K562 (cell line): ENCODE measurements at regions not wholly inside any gene's neighbourhood (a gene's known extent, or its start where the extent isn't known, plus 50 kb on each side); places are given as distances from the start of the nearest gene placed in this dataset.

Experiments used
- ATAC-seq: fragments of 200-7000 bp; cut with Tn5 transposase; 3 replicates; pipeline ENCODE4 v1.9.1; 2020; ENCODE audit warnings: moderate library complexity
- BruUV-seq: library from RNA; stranded (reverse); fragments of 400-500 nt; replicated peaks from 2 replicates; lab custom pipeline; 2021; lab: Mats Ljungman, UMichigan
- CTCF ChIA-PET: fragments of 300-600 bp; formaldehyde crosslinking; extraction: SDS; loops from one replicate; lab custom pipeline; 2021; ENCODE audit warnings: low intra/inter-chr PET ratio; lab: Yijun Ruan, JAX
- POLR2A ChIA-PET: fragments of 300-600, 350-650 bp; sonication (Branson Sonifier 250); formaldehyde crosslinking; extraction: SDS; loops from one replicate; lab custom pipeline; 2021; ENCODE audit warnings: antibody characterized with exemption, inconsistent platforms; lab: Yijun Ruan, JAX
- DNase-seq, 4 experiments: peaks; one replicate each; pipeline versions ENCODE4 v3.0.0 to v3.0.0-alpha.2; 2011 to 2018; ENCODE audit warnings: low spot score in 3 of 4, mixed read lengths in 3 of 4; ENCODE audit errors: extremely low read depth in 1 of 4
- FAIRE-seq: peaks from 2 replicates; lab custom pipeline; 2011; peaks lifted over from hg19 to GRCh38; lab: Jason Lieb, UNC
- H2AFZ ChIP-seq: 2 replicates; pipeline ENCODE4 v1.6.0; 2011; ENCODE audit warnings: low read depth, low read length, control low read depth, inconsistent platforms
- H3K27ac ChIP-seq: fragments of 200-600 bp; 3 replicates; pipeline ENCODE4 v1.8.0; 2011; ENCODE audit warnings: low read depth, mild to moderate bottlenecking, control low read depth, inconsistent platforms, low read length, moderate library complexity, mixed read lengths; ENCODE audit errors: extremely low read depth
- H3K27me3 ChIP-seq, 2 experiments: fragments of 300-600 bp in 1 of 2; 2 replicates in 1 of 2; 3 replicates in 1 of 2; pipeline versions ENCODE4 v1.6.0 to v1.8.0; 2011; ENCODE audit warnings: inconsistent platforms in 2 of 2, low read length in 2 of 2, mild to moderate bottlenecking in 1 of 2, mixed read lengths in 1 of 2, moderate library complexity in 1 of 2; ENCODE audit not compliant: control insufficient read depth in 2 of 2, insufficient read depth in 2 of 2
- H3K36me3 ChIP-seq: fragments of 300-600 bp; 3 replicates; pipeline ENCODE4 v1.8.0; 2011; ENCODE audit warnings: mild to moderate bottlenecking, low read length, inconsistent platforms; ENCODE audit not compliant: control insufficient read depth, insufficient read depth
- H3K4me1 ChIP-seq, 2 experiments: fragments of 200-600 bp in 1 of 2; replicated peaks in 1 of 2; 2 replicates in 1 of 2; 3 replicates in 1 of 2; pipeline versions ENCODE4 v1.5.1 to v1.8.0; 2011; ENCODE audit warnings: inconsistent platforms in 2 of 2, low read length in 2 of 2, mild to moderate bottlenecking in 1 of 2, mixed read lengths in 1 of 2, moderate library complexity in 1 of 2; ENCODE audit not compliant: control insufficient read depth in 2 of 2, insufficient read depth in 2 of 2
- H3K4me2 ChIP-seq: 2 replicates; pipeline ENCODE4 v1.6.1; 2011; ENCODE audit warnings: low read length, control low read depth, inconsistent platforms, mixed read lengths; ENCODE audit not compliant: insufficient read depth
- H3K4me3 ChIP-seq: fragments of 200-600 bp; sonication (generic), shearing (Covaris generic); 2 replicates; pipeline ENCODE4 v1.5.1; 2016; ENCODE audit warnings: control low read depth, inconsistent platforms
- H3K79me2 ChIP-seq: fragments of 200-600 bp; 3 replicates; pipeline ENCODE4 v1.8.0; 2011; ENCODE audit warnings: low read length, inconsistent platforms; ENCODE audit not compliant: control insufficient read depth, insufficient read depth
- H3K9ac ChIP-seq, 2 experiments: 2 replicates each; pipeline versions ENCODE4 v1.6.0 to v1.6.1; 2011; ENCODE audit warnings: low read depth in 2 of 2, low read length in 2 of 2, control low read depth in 1 of 2, inconsistent platforms in 1 of 2, mild to moderate bottlenecking in 1 of 2, mixed read lengths in 1 of 2; ENCODE audit not compliant: insufficient read depth in 1 of 2
- H3K9me1 ChIP-seq: one replicate; pipeline ENCODE4 v1.6.0; 2011; ENCODE audit warnings: inconsistent platforms, mild to moderate bottlenecking, low read length, moderate library complexity; ENCODE audit not compliant: control insufficient read depth, insufficient read depth
- H3K9me3 ChIP-seq: replicated peaks from 2 replicates; pipeline ENCODE4 v1.5.1; 2011; ENCODE audit warnings: low read depth, low read length, inconsistent platforms; ENCODE audit not compliant: control insufficient read depth, insufficient read depth
- H4K20me1 ChIP-seq: replicated peaks from 2 replicates; pipeline ENCODE4 v1.6.1; 2011; ENCODE audit warnings: low read length, inconsistent platforms, mixed read lengths; ENCODE audit not compliant: control insufficient read depth, insufficient read depth
- ATF7 ChIP-seq: fragments of 450-650 bp; IDR thresholded peaks from 2 replicates; pipeline ENCODE4 v1.7.1; 2014; ENCODE audit warnings: mild to moderate bottlenecking, moderate library complexity
- HOXB6 ChIP-seq: fragments of 250-450 bp; sonication (Bioruptor Pico); IDR thresholded peaks from 2 replicates; pipeline ENCODE4 v1.5.1; 2022; ENCODE audit warnings: mild to moderate bottlenecking, borderline replicate concordance
- LCOR ChIP-seq: sonication (generic); formaldehyde crosslinking; IDR thresholded peaks from 2 replicates; pipeline ENCODE4 v1.8.0; 2022; ENCODE audit warnings: mild to moderate bottlenecking, missing genetic modification reagents
- RAD51 ChIP-seq: fragments of 450-650 bp; IDR thresholded peaks from 2 replicates; pipeline ENCODE4 v1.7.1; 2016; ENCODE audit warnings: low read depth, mild to moderate bottlenecking, borderline replicate concordance
- ZNF184 ChIP-seq: sonication (generic); formaldehyde crosslinking; IDR thresholded peaks from 2 replicates; pipeline ENCODE4 v1.5.0; 2020; ENCODE audit warnings: missing genetic modification reagents
- WGBS: fragments of 100-300 bp; shearing (Covaris generic); methylation state at CpG from one replicate; pipeline ENCODE4 v1.1.6; 2016; ENCODE audit warnings: low coverage, mixed read lengths; ENCODE audit not compliant: insufficient coverage; ENCODE audit errors: missing lambda C conversion rate; 5-methylcytosine and 5-hydroxymethylcytosine counted together
- in situ Hi-C: fragments of 300-500 bp; cut with MboI; formaldehyde crosslinking; loops from 4 replicates; pipeline ENCODE4 v1.15.0; 2018; ENCODE audit warnings: inconsistent platforms, mixed read lengths
- intact Hi-C: fragments of 100-400 bp; cut with micrococcal nuclease; formaldehyde crosslinking; loops from 2 replicates; pipeline ENCODE4 v1.14.2; 2022
- TF ChIP-seq, protein P1 (sequence below): sonication (generic); formaldehyde crosslinking; IDR thresholded peaks from 2 replicates; pipeline ENCODE4 v1.9.0; 2022; ENCODE audit warnings: mild to moderate bottlenecking, missing genetic modification reagents

- no TSS peak for BruUV-seq
- Histone ChIP-seq H4K20me1 (peaks cover 11% of the 10 kb centered on the region; the same call in 1 of the 2 replicates), H3K79me2 (no peaks in the 10 kb centered on the region), H3K27ac (no peak overlapping the region), H3K9me3 (no peaks in the 10 kb centered on the region), H3K36me3 (no peaks in the 10 kb centered on the region), H3K4me2 (no peak overlapping the region), H3K4me1 (peaks cover 0 to 34% of the 10 kb centered on the region in 2 experiments; a peak in 2 of 5 replicates), H2AFZ (no peak overlapping the region), H3K4me3 (no peak overlapping the region), H3K9me1 (no peaks in the 10 kb centered on the region), H3K27me3 (peaks cover 55 to 75% of the 10 kb centered on the region in 2 experiments), H3K9ac (no peak overlapping the region)
- ATAC-seq (no peak), DNase-seq (no peak), FAIRE-seq (no peak)
- TF ChIP-seq HOXB6 (CRISPR knock-in tag) (no peak), LCOR (CRISPR knock-in tag) (no peak), RAD51 (no peak), ATF7 (no peak), ZNF184 (CRISPR knock-in tag) (no peak)
- TF ChIP-seq, protein P1, sequence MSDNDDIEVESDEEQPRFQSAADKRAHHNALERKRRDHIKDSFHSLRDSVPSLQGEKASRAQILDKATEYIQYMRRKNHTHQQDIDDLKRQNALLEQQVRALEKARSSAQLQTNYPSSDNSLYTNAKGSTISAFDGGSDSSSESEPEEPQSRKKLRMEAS (CRISPR knock-in tag): no peak
- POLR2A ChIA-PET: interaction anchor here (0.9 kb wide), 1 partner anchor 10 kb away, joined by 3 read pairs; no protein-coding TSS in a partner anchor
- intact Hi-C loops (no loop called here), in situ Hi-C loops (loop anchor here (5.0 kb wide), 1 partner anchor 45 kb away; no protein-coding TSS in a partner anchor)
- WGBS: 25% methylated on average over 40 of the region's 46 CpGs
- CTCF ChIA-PET: no interaction called here
These were observed 72.5 kb upstream of the POLG start for GRCh38 chr15:89406940-89407607.
